ENCODE measurements at regions not wholly inside any gene's neighbourhood (a gene's known extent, or its start where the extent isn't known, plus 50 kb on each side); places are given as distances from the start of the nearest gene placed in this dataset.

- TF ChIP-seq POLR2A (IDR thresholded peaks at IDR 0.05): no peak
- no peak for TF ChIP-seq CTCF (IDR thresholded peaks at IDR 0.05)
Measured at GRCh38 chr5:91315701-91316100, 67.4 kb downstream of the ARRDC3 start.

Measured in heart left ventricle (tissue), 13 donors.